ENCODE measurements at regions not wholly inside any gene's neighbourhood (a gene's known extent, or its start where the extent isn't known, plus 50 kb on each side); places are given as distances from the start of the nearest gene placed in this dataset.
"Not testable (repeated sequence)": the region's sequence is repeated elsewhere in the genome, so short reads cannot be mapped to it uniquely, and the experiment has no call there.

- no peak for DNase-seq (ENCODE audit: low read depth)
Observed at GRCh38 chr9:30362373-30362772, 2022.1 kb upstream of the ACO1 start.

GRCh38 chr9:30366140-30366539, 2018.3 kb upstream of the ACO1 start:
- not testable (repeated sequence) for DNase-seq (ENCODE audit: low read depth)

- no peak for DNase-seq (ENCODE audit: low read depth)
Observed at GRCh38 chr9:30382271-30382670, 2002.2 kb upstream of the ACO1 start.

- DNase-seq (ENCODE audit: low read depth): no peak
Observed at GRCh38 chr9:30410273-30410672, 1974.2 kb upstream of the ACO1 start.

GRCh38 chr9:30411571-30411970, 1972.9 kb upstream of the ACO1 start:
- no peak for DNase-seq (ENCODE audit: low read depth)

GRCh38 chr9:30459156-30459555, 1925.3 kb upstream of the ACO1 start:
- no peak for DNase-seq (ENCODE audit: low read depth)

- no peak for DNase-seq (ENCODE audit: low read depth)
Observed at GRCh38 chr9:30476826-30477225, 1907.6 kb upstream of the ACO1 start.

GRCh38 chr9:30478684-30479083, 1905.8 kb upstream of the ACO1 start:
- DNase-seq (ENCODE audit: low read depth): no peak

- DNase-seq (ENCODE audit: low read depth): no peak
Observed at GRCh38 chr9:30482499-30482898, 1901.9 kb upstream of the ACO1 start.

- no peak for DNase-seq (ENCODE audit: low read depth)
Observed at GRCh38 chr9:30484690-30485089, 1899.8 kb upstream of the ACO1 start.

- no peak for DNase-seq (ENCODE audit: low read depth)
Observed at GRCh38 chr9:30504502-30504905, 1879.9 kb upstream of the ACO1 start.

GRCh38 chr9:30505311-30505710, 1879.1 kb upstream of the ACO1 start:
- DNase-seq (ENCODE audit: low read depth): no peak

GRCh38 chr9:30506749-30507148, 1877.7 kb upstream of the ACO1 start:
- no peak for DNase-seq (ENCODE audit: low read depth)

- DNase-seq (ENCODE audit: low read depth): no peak
Observed at GRCh38 chr9:30507166-30507565, 1877.3 kb upstream of the ACO1 start.

GRCh38 chr9:30511666-30512065, 1872.8 kb upstream of the ACO1 start:
- DNase-seq (ENCODE audit: low read depth): no peak

- no peak for DNase-seq (ENCODE audit: low read depth)
Observed at GRCh38 chr9:30519166-30519565, 1865.3 kb upstream of the ACO1 start.

GRCh38 chr9:30519756-30520155, 1864.7 kb upstream of the ACO1 start:
- no peak for DNase-seq (ENCODE audit: low read depth)

- DNase-seq (ENCODE audit: low read depth): peak; percentile 1
Observed at GRCh38 chr9:30522061-30522460, 1862.4 kb upstream of the ACO1 start.

- DNase-seq (ENCODE audit: low read depth): peak; percentile 4
Observed at GRCh38 chr9:30522486-30522885, 1862.0 kb upstream of the ACO1 start.

- no peak for DNase-seq (ENCODE audit: low read depth)
Observed at GRCh38 chr9:30524311-30524710, 1860.1 kb upstream of the ACO1 start.

GRCh38 chr9:30534455-30534854, 1850.0 kb upstream of the ACO1 start:
- no peak for DNase-seq (ENCODE audit: low read depth)

- no peak for DNase-seq (ENCODE audit: low read depth)
Observed at GRCh38 chr9:30534896-30535295, 1849.5 kb upstream of the ACO1 start.

GRCh38 chr9:30536494-30536893, 1847.9 kb upstream of the ACO1 start:
- no peak for DNase-seq (ENCODE audit: low read depth)

GRCh38 chr9:30539696-30540095, 1844.7 kb upstream of the ACO1 start:
- not testable (repeated sequence) for DNase-seq (ENCODE audit: low read depth)

Data from myocyte (in vitro differentiated cells).